Activated CD8-positive, alpha-beta T cell treated with anti-CD3 and anti-CD28 coated beads for 36 hours (primary cell): ENCODE measurements at regions not wholly inside any gene's neighbourhood (a gene's known extent, or its start where the extent isn't known, plus 50 kb on each side); places are given as distances from the start of the nearest gene placed in this dataset.

Source experiments
- ATAC-seq: fragments of 200-7000 bp; cut with Tn5 transposase; one replicate; pipeline ENCODE4 v1.10.0; 2021; ENCODE audit warnings: mild to moderate bottlenecking, moderate library complexity
- CTCF ChIA-PET: fragments of 350-600 bp; sonication (Branson Sonifier 250); formaldehyde crosslinking; loops from one replicate; lab custom pipeline; 2021; ENCODE audit warnings: antibody characterized with exemption; lab: Charles Lee
- POLR2A ChIA-PET: fragments of 350-600 bp; sonication (Branson Sonifier 250); formaldehyde crosslinking; loops from one replicate; lab custom pipeline; 2021; ENCODE audit warnings: antibody characterized with exemption; lab: Charles Lee
- DNase-seq: peaks from one replicate; pipeline ENCODE4 v3.0.0-alpha.2; 2020
- H3K27ac Mint-ChIP-seq: one replicate; pipeline ENCODE4 v1.8.0; 2021; ENCODE audit warnings: mild to moderate bottlenecking, mixed read lengths
- H3K27me3 Mint-ChIP-seq: one replicate; pipeline ENCODE4 v1.8.0; 2021; ENCODE audit warnings: mixed read lengths
- H3K36me3 Mint-ChIP-seq: one replicate; pipeline ENCODE4 v1.8.0; 2021; ENCODE audit warnings: low read depth, mixed read lengths
- H3K4me1 Mint-ChIP-seq: one replicate; pipeline ENCODE4 v1.8.0; 2021; ENCODE audit warnings: low read depth, mixed read lengths
- H3K4me3 Mint-ChIP-seq: one replicate; pipeline ENCODE4 v1.8.0; 2021; ENCODE audit warnings: mild to moderate bottlenecking, moderate library complexity, mixed read lengths
- H3K9me3 Mint-ChIP-seq: one replicate; pipeline ENCODE4 v1.8.0; 2021; ENCODE audit warnings: mixed read lengths
- CTCF ChIP-seq: fragments of 200-600 bp; IDR thresholded peaks from one replicate; pipeline ENCODE4 v1.8.0; 2022; ENCODE audit warnings: antibody characterized with exemption, mild to moderate bottlenecking
- intact Hi-C: fragments of 100-400 bp; cut with micrococcal nuclease; formaldehyde crosslinking; loops from one replicate; pipeline ENCODE4 v1.10.0; 2022

GRCh38 chr21:41667136-41667535, 99.7 kb downstream of the RIPK4 start:
- Mint-ChIP-seq H3K4me1 (peaks cover 5% of the 10 kb centered on the region), H3K9me3 (no peaks in the 10 kb centered on the region), H3K27me3 (no peaks in the 10 kb centered on the region), H3K36me3 (no peaks in the 10 kb centered on the region), H3K27ac (no peak overlapping the region), H3K4me3 (no peak overlapping the region)
- TF ChIP-seq CTCF: no peak
- DNase-seq (no peak), ATAC-seq (no peak)
- ChIA-PET POLR2A (no interaction called here), CTCF (no interaction called here)
- intact Hi-C loops: no loop called here

- CTCF ChIA-PET: no interaction called here
- POLR2A ChIA-PET: no interaction called here
- H3K36me3 Mint-ChIP-seq: no peaks in the 10 kb centered on the region
- intact Hi-C loops: no loop called here
- no peak overlapping the region for H3K4me3 Mint-ChIP-seq
- H3K27ac Mint-ChIP-seq: no peak overlapping the region
- ATAC-seq (no peak), DNase-seq (no peak)
- no peak for TF ChIP-seq CTCF
- H3K4me1 Mint-ChIP-seq: peaks cover 3% of the 10 kb centered on the region
- no peaks in the 10 kb centered on the region for H3K27me3 Mint-ChIP-seq
- no peaks in the 10 kb centered on the region for H3K9me3 Mint-ChIP-seq
Observed at GRCh38 chr21:41666641-41667081, 100.2 kb downstream of the RIPK4 start.

GRCh38 chr21:41665766-41666595, 100.9 kb downstream of the RIPK4 start:
- Mint-ChIP-seq H3K27me3 (no peaks in the 10 kb centered on the region), H3K9me3 (no peaks in the 10 kb centered on the region), H3K4me1 (no peaks in the 10 kb centered on the region), H3K27ac (no peak overlapping the region), H3K36me3 (no peaks in the 10 kb centered on the region), H3K4me3 (no peak overlapping the region)
- intact Hi-C loops: no loop called here
- no peak for TF ChIP-seq CTCF
- no peak for ATAC-seq
- POLR2A ChIA-PET: no interaction called here
- DNase-seq: no peak
- CTCF ChIA-PET: no interaction called here

- Mint-ChIP-seq H3K27me3 (no peaks in the 10 kb centered on the region), H3K27ac (no peak overlapping the region), H3K4me1 (no peaks in the 10 kb centered on the region), H3K9me3 (no peaks in the 10 kb centered on the region), H3K36me3 (no peaks in the 10 kb centered on the region), H3K4me3 (no peak overlapping the region)
- TF ChIP-seq CTCF: no peak
- intact Hi-C loops: no loop called here
- DNase-seq: no peak
- CTCF ChIA-PET: no interaction called here
- no peak for ATAC-seq
- POLR2A ChIA-PET: no interaction called here
Observed at GRCh38 chr21:41664881-41665765, 101.7 kb downstream of the RIPK4 start.
